H9 (cell line): ENCODE measurements at regions not wholly inside any gene's neighbourhood (a gene's known extent, or its start where the extent isn't known, plus 50 kb on each side); places are given as distances from the start of the nearest gene placed in this dataset.

Experiments used
- DNase-seq: peaks from one replicate; pipeline ENCODE4 v3.0.0-alpha.2; 2017
- H2AFZ ChIP-seq: one replicate; pipeline ENCODE4 v1.6.1; 2013; ENCODE audit warnings: mild to moderate bottlenecking, low read length, control low read depth, moderate library complexity
- H2AK5ac ChIP-seq: 2 replicates; pipeline ENCODE4 v1.6.1; 2013; ENCODE audit warnings: low read length, control low read depth, mixed read lengths; ENCODE audit not compliant: insufficient read length
- H2BK120ac ChIP-seq: one replicate; pipeline ENCODE4 v1.6.1; 2013; ENCODE audit warnings: low read depth, mild to moderate bottlenecking, low read length, control low read depth, inconsistent platforms; ENCODE audit not compliant: poor library complexity, severe bottlenecking
- H2BK12ac ChIP-seq: 2 replicates; pipeline ENCODE4 v1.6.1; 2013; ENCODE audit warnings: low read length, control low read depth, mixed read lengths, low read depth; ENCODE audit not compliant: insufficient read length
- H2BK15ac ChIP-seq: 2 replicates; pipeline ENCODE4 v1.6.1; 2013; ENCODE audit warnings: low read depth, low read length, control low read depth
- H2BK20ac ChIP-seq: one replicate; pipeline ENCODE4 v1.6.1; 2013; ENCODE audit warnings: low read depth, mild to moderate bottlenecking, low read length, control low read depth, inconsistent platforms; ENCODE audit not compliant: poor library complexity, severe bottlenecking
- H2BK5ac ChIP-seq: 2 replicates; pipeline ENCODE4 v1.6.1; 2013; ENCODE audit warnings: low read length, control low read depth, mixed read lengths; ENCODE audit not compliant: insufficient read length
- H3K14ac ChIP-seq: 2 replicates; pipeline ENCODE4 v1.6.1; 2013; ENCODE audit warnings: low read length, control low read depth; ENCODE audit not compliant: insufficient read depth
- H3K18ac ChIP-seq: 2 replicates; pipeline ENCODE4 v1.6.1; 2013; ENCODE audit warnings: low read depth, mild to moderate bottlenecking, mixed read lengths, low read length, control low read depth; ENCODE audit not compliant: insufficient read length
- H3K23ac ChIP-seq: 2 replicates; pipeline ENCODE4 v1.6.1; 2013; ENCODE audit warnings: low read length, control low read depth, mixed read lengths, low read depth; ENCODE audit not compliant: insufficient read length
- H3K23me2 ChIP-seq: 2 replicates; pipeline ENCODE4 v1.6.1; 2013; ENCODE audit warnings: low read depth, mild to moderate bottlenecking, mixed read lengths, low read length, control low read depth; ENCODE audit not compliant: insufficient read length, poor library complexity, severe bottlenecking
- H3K27ac ChIP-seq: 2 replicates; pipeline ENCODE4 v1.5.1; 2013; ENCODE audit warnings: low read length, control low read depth, mixed read lengths, low read depth; ENCODE audit not compliant: insufficient read length
- H3K27me3 ChIP-seq: 2 replicates; pipeline ENCODE4 v1.6.1; 2013; ENCODE audit warnings: low read length, control low read depth, inconsistent platforms; ENCODE audit not compliant: insufficient read depth
- H3K4ac ChIP-seq: 2 replicates; pipeline ENCODE4 v1.6.1; 2013; ENCODE audit warnings: low read depth, mild to moderate bottlenecking, control low read depth, inconsistent platforms, low read length, moderate library complexity
- H3K4me1 ChIP-seq: 2 replicates; pipeline ENCODE4 v1.6.1; 2013; ENCODE audit warnings: low read length, control low read depth, inconsistent platforms; ENCODE audit not compliant: insufficient read depth
- H3K4me2 ChIP-seq: 2 replicates; pipeline ENCODE4 v1.6.1; 2013; ENCODE audit warnings: low read length, control low read depth, mixed read lengths; ENCODE audit not compliant: insufficient read length, insufficient read depth
- H3K56ac ChIP-seq: 2 replicates; pipeline ENCODE4 v1.6.1; 2013; ENCODE audit warnings: low read depth, mild to moderate bottlenecking, mixed read lengths, low read length, control low read depth; ENCODE audit not compliant: insufficient read length
- H3K79me1 ChIP-seq: 2 replicates; pipeline ENCODE4 v1.6.1; 2013; ENCODE audit warnings: low read depth, mild to moderate bottlenecking, moderate library complexity, low read length, control low read depth, inconsistent platforms; ENCODE audit not compliant: insufficient read depth, poor library complexity, severe bottlenecking
- H3K79me2 ChIP-seq: 2 replicates; pipeline ENCODE4 v1.6.1; 2013; ENCODE audit warnings: low read length, control low read depth, inconsistent platforms; ENCODE audit not compliant: insufficient read depth
- H3K9ac ChIP-seq: 2 replicates; pipeline ENCODE4 v1.6.1; 2013; ENCODE audit warnings: low read length, control low read depth, mixed read lengths; ENCODE audit not compliant: insufficient read length; ENCODE audit errors: extremely low read depth
- H3K9me3 ChIP-seq: one replicate; pipeline ENCODE4 v1.6.1; 2013; ENCODE audit warnings: low read depth, low read length, inconsistent platforms; ENCODE audit not compliant: control insufficient read depth
- H3T11ph ChIP-seq: one replicate; pipeline ENCODE4 v1.6.1; 2013; ENCODE audit warnings: mild to moderate bottlenecking, low read length, control low read depth, inconsistent platforms
- H4K20me1 ChIP-seq: one replicate; pipeline ENCODE4 v1.6.1; 2013; ENCODE audit not compliant: control insufficient read depth, insufficient read length, insufficient read depth
- H4K5ac ChIP-seq: 2 replicates; pipeline ENCODE4 v1.6.1; 2013; ENCODE audit warnings: low read depth, mild to moderate bottlenecking, mixed read lengths, low read length, control low read depth; ENCODE audit not compliant: insufficient read length
- H4K8ac ChIP-seq: replicated peaks from 2 replicates; pipeline ENCODE4 v1.6.1; 2013; ENCODE audit warnings: low read length, control low read depth, mixed read lengths, low read depth; ENCODE audit not compliant: insufficient read length
- H4K91ac ChIP-seq: 2 replicates; pipeline ENCODE4 v1.6.1; 2013; ENCODE audit warnings: low read depth, mild to moderate bottlenecking, moderate library complexity, mixed read lengths, low read length, control low read depth; ENCODE audit not compliant: insufficient read length
- H3K27ac Mint-ChIP-seq, 3 experiments: 2 replicates in 2 of 3; 3 replicates in 1 of 3; pipeline ENCODE4 v1.8.0; 2020 to 2021; ENCODE audit warnings: mixed read lengths in 3 of 3, mild to moderate bottlenecking in 1 of 3, moderate library complexity in 1 of 3
- H3K27me3 Mint-ChIP-seq: 2 replicates; pipeline ENCODE4 v1.8.0; 2021; ENCODE audit warnings: low read depth, mild to moderate bottlenecking, moderate library complexity, mixed read lengths
- H3K36me3 Mint-ChIP-seq, 3 experiments: 2 replicates in 2 of 3; 3 replicates in 1 of 3; pipeline ENCODE4 v1.8.0; 2020 to 2021; ENCODE audit warnings: low read depth in 3 of 3, mixed read lengths in 3 of 3; ENCODE audit not compliant: insufficient read depth in 1 of 3
- H3K4me1 Mint-ChIP-seq, 2 experiments: 2 replicates each; pipeline ENCODE4 v1.8.0; 2020; ENCODE audit warnings: mixed read lengths in 2 of 2
- H3K4me3 Mint-ChIP-seq, 2 experiments: 2 replicates in 1 of 2; 3 replicates in 1 of 2; pipeline ENCODE4 v1.8.0; 2020 to 2021; ENCODE audit warnings: mild to moderate bottlenecking in 2 of 2, mixed read lengths in 2 of 2, moderate library complexity in 1 of 2
- H3K9me3 Mint-ChIP-seq, 2 experiments: 2 replicates in 1 of 2; 3 replicates in 1 of 2; pipeline ENCODE4 v1.8.0; 2020; ENCODE audit warnings: mild to moderate bottlenecking in 2 of 2, mixed read lengths in 2 of 2, moderate library complexity in 1 of 2
- WGBS: extraction: QIAGEN DNeasy Blood & Tissue Kit; methylation state at CpG from one replicate; pipeline ENCODE4 v1.1.7; 2013; ENCODE audit warnings: missing lambda C conversion rate, low lambda C conversion rate, mixed read lengths; ENCODE audit not compliant: insufficient read length; ENCODE audit errors: extremely low coverage; 5-methylcytosine and 5-hydroxymethylcytosine counted together
- TF ChIP-seq, protein P1 (sequence below): fragments of 200-600 bp; sonication (generic); conservative IDR thresholded peaks from 3 replicates; pipeline ENCODE4 v1.8.0; 2021; ENCODE audit warnings: antibody characterized with exemption, mild to moderate bottlenecking

DNA sequence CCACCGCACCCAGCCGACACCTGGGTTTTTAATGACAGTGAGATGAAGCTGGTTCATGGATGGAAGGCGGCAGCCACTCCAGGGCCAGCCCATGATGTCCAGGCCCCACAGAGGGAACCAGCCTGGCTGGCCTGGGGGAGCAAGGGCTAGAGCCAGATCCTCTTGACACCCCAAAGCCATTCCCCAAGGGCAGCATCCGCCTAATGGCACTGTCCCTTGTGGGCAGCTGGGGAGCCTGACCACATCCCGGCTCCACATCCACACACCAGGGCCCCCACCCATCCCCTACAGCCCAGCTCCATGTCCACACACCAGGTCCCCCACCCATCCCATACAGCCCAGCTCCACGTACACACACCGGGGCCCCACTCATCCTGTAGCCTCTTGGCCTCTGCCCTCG is 53.3 kb upstream of the ACSF3 start:
- Histone ChIP-seq H4K20me1 (no peaks in the 10 kb centered on the region), H4K5ac (no peak overlapping the region), H3K27me3 (no peaks in the 10 kb centered on the region), H3K27ac (no peak overlapping the region), H3K14ac (no peak overlapping the region; the same call in 1 of the 2 replicates), H3K79me2 (no peaks in the 10 kb centered on the region), H3K56ac (no peak overlapping the region), H3K9ac (no peak overlapping the region), H2BK15ac (no peak overlapping the region), H2BK20ac (no peak overlapping the region), H3K9me3 (no peaks in the 10 kb centered on the region), H3K18ac (no peak overlapping the region), H4K8ac (no peak overlapping the region), H3K4me2 (no peak overlapping the region), H3K23ac (no peak overlapping the region), H2BK120ac (no peak overlapping the region), H2BK5ac (no peak overlapping the region), H2AK5ac (no peak overlapping the region), H2AFZ (no peak overlapping the region), H3K79me1 (no peaks in the 10 kb centered on the region), H3K4me1 (no peaks in the 10 kb centered on the region; the same call in 1 of the 2 replicates), H3K4ac (no peak overlapping the region), H2BK12ac (no peak overlapping the region), H3K23me2 (peaks cover 4% of the 10 kb centered on the region), H4K91ac (no peak overlapping the region), H3T11ph (no peak overlapping the region)
- no peaks in the 10 kb centered on the region for H3K36me3 Mint-ChIP-seq
- H3K27ac Mint-ChIP-seq = peak overlapping the region in 1 of 3 experiments; percentile 55; a peak in 1 of 7 replicates
- H3K4me1 Mint-ChIP-seq = peaks cover under 1 to 22% of the 10 kb centered on the region in 2 experiments
- H3K4me3 Mint-ChIP-seq = no peak overlapping the region
- WGBS = no CpG with 5 or more reads among the region's 8 CpGs
- H3K27me3 Mint-ChIP-seq = peaks cover 8% of the 10 kb centered on the region
- no peaks in the 10 kb centered on the region for H3K9me3 Mint-ChIP-seq
- no peak for DNase-seq
- TF ChIP-seq, protein P1, sequence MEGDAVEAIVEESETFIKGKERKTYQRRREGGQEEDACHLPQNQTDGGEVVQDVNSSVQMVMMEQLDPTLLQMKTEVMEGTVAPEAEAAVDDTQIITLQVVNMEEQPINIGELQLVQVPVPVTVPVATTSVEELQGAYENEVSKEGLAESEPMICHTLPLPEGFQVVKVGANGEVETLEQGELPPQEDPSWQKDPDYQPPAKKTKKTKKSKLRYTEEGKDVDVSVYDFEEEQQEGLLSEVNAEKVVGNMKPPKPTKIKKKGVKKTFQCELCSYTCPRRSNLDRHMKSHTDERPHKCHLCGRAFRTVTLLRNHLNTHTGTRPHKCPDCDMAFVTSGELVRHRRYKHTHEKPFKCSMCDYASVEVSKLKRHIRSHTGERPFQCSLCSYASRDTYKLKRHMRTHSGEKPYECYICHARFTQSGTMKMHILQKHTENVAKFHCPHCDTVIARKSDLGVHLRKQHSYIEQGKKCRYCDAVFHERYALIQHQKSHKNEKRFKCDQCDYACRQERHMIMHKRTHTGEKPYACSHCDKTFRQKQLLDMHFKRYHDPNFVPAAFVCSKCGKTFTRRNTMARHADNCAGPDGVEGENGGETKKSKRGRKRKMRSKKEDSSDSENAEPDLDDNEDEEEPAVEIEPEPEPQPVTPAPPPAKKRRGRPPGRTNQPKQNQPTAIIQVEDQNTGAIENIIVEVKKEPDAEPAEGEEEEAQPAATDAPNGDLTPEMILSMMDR = no peak
